IPS-18a (cell line): ENCODE measurements at regions not wholly inside any gene's neighbourhood (a gene's known extent, or its start where the extent isn't known, plus 50 kb on each side); places are given as distances from the start of the nearest gene placed in this dataset.

Source experiments
- H3K27ac ChIP-seq: one replicate; pipeline ENCODE4 v1.5.1; 2013; ENCODE audit warnings: low read length
- H3K27me3 ChIP-seq: one replicate; pipeline ENCODE4 v1.6.1; 2013; ENCODE audit warnings: mild to moderate bottlenecking, low read length; ENCODE audit not compliant: control insufficient read depth, insufficient read depth
- H3K36me3 ChIP-seq: one replicate; pipeline ENCODE4 v1.6.1; 2013; ENCODE audit warnings: low read depth, low read length; ENCODE audit not compliant: control insufficient read depth
- H3K4me1 ChIP-seq: one replicate; pipeline ENCODE4 v1.6.1; 2013; ENCODE audit warnings: low read depth, low read length; ENCODE audit not compliant: control insufficient read depth
- H3K4me3 ChIP-seq: one replicate; pipeline ENCODE4 v1.5.1; 2013; ENCODE audit warnings: low read length
- H3K9ac ChIP-seq: one replicate; pipeline ENCODE4 v1.6.1; 2013; ENCODE audit warnings: mild to moderate bottlenecking, low read length, moderate library complexity
- H3K9me3 ChIP-seq: one replicate; pipeline ENCODE4 v1.6.1; 2013; ENCODE audit warnings: low read depth, low read length; ENCODE audit not compliant: control insufficient read depth

GRCh38 chr6:168826726-168827585 lies 386.0 kb downstream of the SMOC2 start:
- Histone ChIP-seq H3K4me1 (peaks cover 8% of the 10 kb centered on the region), H3K27me3 (no peaks in the 10 kb centered on the region), H3K9me3 (no peaks in the 10 kb centered on the region), H3K27ac (no peak overlapping the region), H3K9ac (no peak overlapping the region), H3K4me3 (no peak overlapping the region), H3K36me3 (no peaks in the 10 kb centered on the region)

- Histone ChIP-seq H3K9me3 (no peaks in the 10 kb centered on the region), H3K27me3 (no peaks in the 10 kb centered on the region), H3K4me1 (peaks cover 7% of the 10 kb centered on the region), H3K9ac (no peak overlapping the region), H3K36me3 (no peaks in the 10 kb centered on the region), H3K27ac (no peak overlapping the region), H3K4me3 (no peak overlapping the region)
These were observed 385.1 kb downstream of the SMOC2 start for GRCh38 chr6:168826078-168826390.

- H3K9ac ChIP-seq, result no peak overlapping the region
These were observed 384.5 kb downstream of the SMOC2 start for GRCh38 chr6:168825226-168826077.

GRCh38 chr6:168823397-168824212 lies 382.6 kb downstream of the SMOC2 start:
- no peak overlapping the region for H3K9ac ChIP-seq
- H3K4me3 ChIP-seq, result no peak overlapping the region
- no peaks in the 10 kb centered on the region for H3K36me3 ChIP-seq
- H3K4me1 ChIP-seq, result no peaks in the 10 kb centered on the region
- no peak overlapping the region for H3K27ac ChIP-seq
- no peaks in the 10 kb centered on the region for H3K27me3 ChIP-seq
- no peaks in the 10 kb centered on the region for H3K9me3 ChIP-seq

More at GRCh38 chr6:168825226-168826077, 384.5 kb downstream of the SMOC2 start:
- Histone ChIP-seq H3K36me3 (no peaks in the 10 kb centered on the region), H3K4me1 (peaks cover 1% of the 10 kb centered on the region), H3K9me3 (no peaks in the 10 kb centered on the region), H3K4me3 (no peak overlapping the region), H3K27ac (no peak overlapping the region), H3K27me3 (no peaks in the 10 kb centered on the region)

- H3K27me3 ChIP-seq, result no peaks in the 10 kb centered on the region
- no peaks in the 10 kb centered on the region for H3K36me3 ChIP-seq
- no peak overlapping the region for H3K4me3 ChIP-seq
- H3K4me1 ChIP-seq, result no peaks in the 10 kb centered on the region
- no peaks in the 10 kb centered on the region for H3K9me3 ChIP-seq
- no peak overlapping the region for H3K27ac ChIP-seq
- no peak overlapping the region for H3K9ac ChIP-seq
These were observed 381.4 kb downstream of the SMOC2 start for GRCh38 chr6:168822376-168822775.

GRCh38 chr6:168819546-168819945 lies 378.6 kb downstream of the SMOC2 start:
- Histone ChIP-seq H3K27me3 (no peaks in the 10 kb centered on the region), H3K9me3 (no peaks in the 10 kb centered on the region), H3K9ac (no peak overlapping the region), H3K27ac (no peak overlapping the region), H3K4me3 (no peak overlapping the region), H3K4me1 (no peaks in the 10 kb centered on the region), H3K36me3 (no peaks in the 10 kb centered on the region)

- H3K4me3 ChIP-seq, result no peak overlapping the region
- no peaks in the 10 kb centered on the region for H3K27me3 ChIP-seq
- H3K27ac ChIP-seq, result no peak overlapping the region
These were observed 376.7 kb downstream of the SMOC2 start for GRCh38 chr6:168817558-168818159.

GRCh38 chr6:168815229-168815628 lies 374.2 kb downstream of the SMOC2 start:
- no peak overlapping the region for H3K27ac ChIP-seq
- H3K9me3 ChIP-seq, result no peaks in the 10 kb centered on the region
- H3K9ac ChIP-seq, result no peak overlapping the region
- no peaks in the 10 kb centered on the region for H3K4me1 ChIP-seq
- H3K4me3 ChIP-seq, result no peak overlapping the region
- H3K36me3 ChIP-seq, result no peaks in the 10 kb centered on the region
- H3K27me3 ChIP-seq, result no peaks in the 10 kb centered on the region

More at GRCh38 chr6:168817558-168818159, 376.7 kb downstream of the SMOC2 start:
- no peak overlapping the region for H3K9ac ChIP-seq
- H3K4me1 ChIP-seq, result no peaks in the 10 kb centered on the region
- H3K36me3 ChIP-seq, result no peaks in the 10 kb centered on the region
- H3K9me3 ChIP-seq, result no peaks in the 10 kb centered on the region

- Histone ChIP-seq H3K27me3 (no peaks in the 10 kb centered on the region), H3K36me3 (no peaks in the 10 kb centered on the region), H3K9me3 (no peaks in the 10 kb centered on the region), H3K4me1 (no peaks in the 10 kb centered on the region), H3K9ac (no peak overlapping the region), H3K27ac (no peak overlapping the region), H3K4me3 (no peak overlapping the region)
These were observed 367.2 kb downstream of the SMOC2 start for GRCh38 chr6:168808232-168808631.

- Histone ChIP-seq H3K9me3 (no peaks in the 10 kb centered on the region), H3K4me1 (no peaks in the 10 kb centered on the region), H3K9ac (no peak overlapping the region), H3K4me3 (no peak overlapping the region), H3K27ac (no peak overlapping the region), H3K27me3 (no peaks in the 10 kb centered on the region), H3K36me3 (no peaks in the 10 kb centered on the region)
These were observed 363.3 kb downstream of the SMOC2 start for GRCh38 chr6:168804331-168804730.

GRCh38 chr6:168803874-168804273 lies 362.9 kb downstream of the SMOC2 start:
- no peaks in the 10 kb centered on the region for H3K4me1 ChIP-seq
- H3K36me3 ChIP-seq, result no peaks in the 10 kb centered on the region
- no peak overlapping the region for H3K27ac ChIP-seq
- H3K27me3 ChIP-seq, result no peaks in the 10 kb centered on the region
- no peak overlapping the region for H3K4me3 ChIP-seq
- no peaks in the 10 kb centered on the region for H3K9me3 ChIP-seq
- no peak overlapping the region for H3K9ac ChIP-seq
